Fibroblast of lung (primary cell): ENCODE measurements at regions not wholly inside any gene's neighbourhood (a gene's known extent, or its start where the extent isn't known, plus 50 kb on each side); places are given as distances from the start of the nearest gene placed in this dataset.
A peak's percentile ranks its signal among the peaks of the same experiment; 100 is the strongest.

ENCODE experiments used
- DNase-seq, 2 donors: peaks; one replicate each; pipeline versions ENCODE4 v3.0.0 to v3.0.0-alpha.2; 2010; ENCODE audit warnings: low read depth in 2 of 2
- H2AFZ ChIP-seq: 2 replicates; pipeline ENCODE4 v1.5.1; 2012; ENCODE audit warnings: low read length, control low read depth, inconsistent platforms
- H3K27ac ChIP-seq: 2 replicates; pipeline ENCODE4 v1.5.1; 2011; ENCODE audit warnings: low read length, control low read depth; ENCODE audit not compliant: insufficient read depth
- H3K27me3 ChIP-seq: 2 replicates; pipeline ENCODE4 v1.5.1; 2011; ENCODE audit warnings: mild to moderate bottlenecking, low read length; ENCODE audit not compliant: control insufficient read depth, insufficient read depth
- H3K36me3 ChIP-seq: 2 replicates; pipeline ENCODE4 v1.5.1; 2011; ENCODE audit warnings: low read length; ENCODE audit not compliant: control insufficient read depth, insufficient read depth
- H3K4me1 ChIP-seq: 2 replicates; pipeline ENCODE4 v1.5.1; 2011; ENCODE audit warnings: low read length; ENCODE audit not compliant: control insufficient read depth, insufficient read depth; ENCODE audit errors: extremely low read depth
- H3K4me2 ChIP-seq: 2 replicates; pipeline ENCODE4 v1.5.1; 2011; ENCODE audit warnings: low read length, control low read depth; ENCODE audit not compliant: insufficient read depth; ENCODE audit errors: extremely low read depth
- H3K4me3 ChIP-seq, 4 experiments: fragments of 200-600 bp in 1 of 4; sonication (generic) in 1 of 4; replicated peaks in 1 of 4; 2 replicates each; pipeline ENCODE4 v1.5.1; 2011 to 2016; ENCODE audit warnings: low read length in 4 of 4, low read depth in 3 of 4, mild to moderate bottlenecking in 3 of 4, control low read depth in 2 of 4, inconsistent platforms in 1 of 4, mixed read lengths in 1 of 4; ENCODE audit not compliant: insufficient read depth in 1 of 4; ENCODE audit errors: control extremely low read depth in 1 of 4
- H3K79me2 ChIP-seq: 2 replicates; pipeline ENCODE4 v1.5.1; 2012; ENCODE audit warnings: mild to moderate bottlenecking, low read length, inconsistent platforms; ENCODE audit not compliant: control insufficient read depth, insufficient read depth
- H3K9ac ChIP-seq: 2 replicates; pipeline ENCODE4 v1.5.1; 2011; ENCODE audit warnings: mild to moderate bottlenecking, low read length, control low read depth; ENCODE audit not compliant: insufficient read depth
- H3K9me3 ChIP-seq: 2 replicates; pipeline ENCODE4 v1.5.1; 2012; ENCODE audit warnings: low read depth, low read length; ENCODE audit not compliant: control insufficient read depth, insufficient read depth
- H4K20me1 ChIP-seq: 2 replicates; pipeline ENCODE4 v1.5.1; 2011; ENCODE audit warnings: low read length; ENCODE audit not compliant: control insufficient read depth, insufficient read depth; ENCODE audit errors: extremely low read depth
- EZH2 ChIP-seq: IDR thresholded peaks from 2 replicates; pipeline ENCODE4 v1.5.1; 2012; ENCODE audit warnings: low read length, control low read depth, mild to moderate bottlenecking; ENCODE audit errors: missing control alignments
- TF ChIP-seq, protein P1 (sequence below), 2 donors: IDR thresholded peaks in 1 of 2; conservative IDR thresholded peaks in 1 of 2; 1 replicate in 1 of 2; 2 replicates in 1 of 2; pipeline ENCODE4 v1.5.1; 2011 to 2012; ENCODE audit warnings: low read length in 2 of 2, control low read depth in 1 of 2, inconsistent platforms in 1 of 2, low read depth in 1 of 2, mild to moderate bottlenecking in 1 of 2

DNA sequence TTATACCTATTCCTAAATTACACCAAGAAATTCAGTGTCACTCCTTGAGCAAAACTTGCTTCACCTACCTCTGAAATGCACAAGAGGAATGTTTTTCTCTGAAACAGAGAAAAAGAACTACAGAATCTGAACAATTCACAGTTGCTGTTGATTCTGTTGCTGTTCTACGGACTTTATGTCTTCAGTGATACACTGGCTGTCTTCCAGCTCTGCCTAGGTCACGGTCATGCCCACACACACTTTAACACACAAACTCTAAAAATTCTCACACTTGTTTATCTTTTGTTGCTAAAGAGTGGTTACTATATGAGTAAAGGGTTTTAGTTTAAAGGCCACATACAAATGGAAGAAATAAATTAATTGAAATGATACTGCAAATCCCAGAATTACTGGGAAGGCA, 124.4 kb upstream of the SPRY2 start:
- H3K4me3 ChIP-seq, result no peak overlapping the region
- peaks cover 2% of the 10 kb centered on the region for H3K4me1 ChIP-seq
- H3K79me2 ChIP-seq, result no peaks in the 10 kb centered on the region
- no peaks in the 10 kb centered on the region for H3K9me3 ChIP-seq
- no peaks in the 10 kb centered on the region for H3K27me3 ChIP-seq
- no peak for DNase-seq
- TF ChIP-seq EZH2, result no peak
- H4K20me1 ChIP-seq, result no peaks in the 10 kb centered on the region
- no peak overlapping the region for H3K4me2 ChIP-seq
- no peak overlapping the region for H3K27ac ChIP-seq
- no peaks in the 10 kb centered on the region for H3K36me3 ChIP-seq
- H2AFZ ChIP-seq, result no peak overlapping the region
- H3K9ac ChIP-seq, result no peak overlapping the region

DNA sequence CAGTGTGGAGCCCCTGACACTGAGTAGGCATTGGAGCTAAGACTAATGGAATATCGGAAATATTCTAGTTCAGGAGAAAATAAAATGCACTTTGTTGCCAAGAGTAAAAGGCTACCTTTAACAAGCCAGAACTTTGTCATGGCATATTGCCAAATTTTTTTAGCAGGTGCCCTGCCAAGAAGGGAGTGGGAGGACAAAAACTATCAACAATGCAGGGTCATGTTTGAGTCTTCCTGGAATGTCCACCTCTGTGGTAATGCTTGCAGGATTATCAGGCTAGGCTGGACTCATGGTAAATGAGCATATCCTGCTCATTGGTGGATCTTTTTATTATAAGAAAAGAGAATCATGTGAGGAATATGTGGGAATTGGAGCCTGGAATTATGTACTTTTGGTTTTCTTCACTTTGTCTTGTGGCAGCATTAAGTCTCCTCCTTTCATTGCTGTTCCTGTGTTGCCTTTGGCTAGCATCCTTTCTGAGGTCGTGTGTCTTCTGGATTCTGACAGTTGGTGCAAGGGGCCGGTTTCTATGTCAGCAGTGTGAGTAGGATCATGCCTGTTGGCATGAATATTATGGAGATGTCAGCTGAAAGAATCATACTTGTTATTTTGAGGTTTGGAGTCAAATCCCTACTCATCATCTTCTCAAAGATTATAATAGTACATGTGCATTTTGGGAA, 122.9 kb upstream of the SPRY2 start:
- Histone ChIP-seq H4K20me1 (no peaks in the 10 kb centered on the region), H2AFZ (no peak overlapping the region), H3K4me2 (no peak overlapping the region), H3K27ac (no peak overlapping the region), H3K4me1 (no peaks in the 10 kb centered on the region), H3K79me2 (no peaks in the 10 kb centered on the region), H3K9me3 (no peaks in the 10 kb centered on the region), H3K36me3 (no peaks in the 10 kb centered on the region), H3K27me3 (no peaks in the 10 kb centered on the region), H3K4me3 (no peak overlapping the region), H3K9ac (no peak overlapping the region)
- no peak for TF ChIP-seq EZH2
- TF ChIP-seq, protein P1, sequence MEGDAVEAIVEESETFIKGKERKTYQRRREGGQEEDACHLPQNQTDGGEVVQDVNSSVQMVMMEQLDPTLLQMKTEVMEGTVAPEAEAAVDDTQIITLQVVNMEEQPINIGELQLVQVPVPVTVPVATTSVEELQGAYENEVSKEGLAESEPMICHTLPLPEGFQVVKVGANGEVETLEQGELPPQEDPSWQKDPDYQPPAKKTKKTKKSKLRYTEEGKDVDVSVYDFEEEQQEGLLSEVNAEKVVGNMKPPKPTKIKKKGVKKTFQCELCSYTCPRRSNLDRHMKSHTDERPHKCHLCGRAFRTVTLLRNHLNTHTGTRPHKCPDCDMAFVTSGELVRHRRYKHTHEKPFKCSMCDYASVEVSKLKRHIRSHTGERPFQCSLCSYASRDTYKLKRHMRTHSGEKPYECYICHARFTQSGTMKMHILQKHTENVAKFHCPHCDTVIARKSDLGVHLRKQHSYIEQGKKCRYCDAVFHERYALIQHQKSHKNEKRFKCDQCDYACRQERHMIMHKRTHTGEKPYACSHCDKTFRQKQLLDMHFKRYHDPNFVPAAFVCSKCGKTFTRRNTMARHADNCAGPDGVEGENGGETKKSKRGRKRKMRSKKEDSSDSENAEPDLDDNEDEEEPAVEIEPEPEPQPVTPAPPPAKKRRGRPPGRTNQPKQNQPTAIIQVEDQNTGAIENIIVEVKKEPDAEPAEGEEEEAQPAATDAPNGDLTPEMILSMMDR (conservative IDR thresholded peaks at IDR 0.05 in 1 of 2, IDR thresholded peaks at IDR 0.05 in 1 of 2; ENCODE audit: low read depth in 1 of 2, low read length in 2 of 2), result no peak
- DNase-seq, result peak; percentile 1 to 65

DNA sequence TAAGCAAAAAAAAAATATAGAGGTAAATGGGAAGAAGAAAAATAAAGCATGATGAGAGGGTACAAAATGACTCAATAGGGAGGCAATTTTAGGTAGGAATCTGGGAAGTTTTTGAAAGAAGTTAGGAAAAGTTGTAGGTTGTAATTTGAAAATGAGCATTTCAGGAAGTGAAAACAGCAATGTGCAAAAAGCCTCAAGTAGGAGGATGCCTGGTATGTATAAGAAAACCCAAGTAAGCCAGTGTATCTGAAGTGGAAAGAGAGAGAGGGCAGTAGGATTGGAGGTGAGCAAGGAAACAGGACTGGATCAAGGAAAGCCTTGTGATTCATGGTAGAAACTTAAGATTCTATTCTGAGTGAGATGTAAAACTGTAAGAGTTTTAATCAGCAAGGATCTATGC, 121.6 kb upstream of the SPRY2 start:
- no peaks in the 10 kb centered on the region for H4K20me1 ChIP-seq
- no peak overlapping the region for H3K4me3 ChIP-seq
- no peak overlapping the region for H3K27ac ChIP-seq
- TF ChIP-seq EZH2, result no peak
- TF ChIP-seq, protein P1 (conservative IDR thresholded peaks at IDR 0.05 in 1 of 2, IDR thresholded peaks at IDR 0.05 in 1 of 2; ENCODE audit: low read depth in 1 of 2, low read length in 2 of 2), result no peak
- H3K36me3 ChIP-seq, result no peaks in the 10 kb centered on the region
- H3K4me1 ChIP-seq, result no peaks in the 10 kb centered on the region
- no peak overlapping the region for H2AFZ ChIP-seq
- DNase-seq, result no peak
- no peaks in the 10 kb centered on the region for H3K79me2 ChIP-seq
- no peak overlapping the region for H3K4me2 ChIP-seq
- H3K9me3 ChIP-seq, result no peaks in the 10 kb centered on the region
- H3K27me3 ChIP-seq, result no peaks in the 10 kb centered on the region
- H3K9ac ChIP-seq, result no peak overlapping the region
